GM21423 (cell line): ENCODE measurements at regions not wholly inside any gene's neighbourhood (a gene's known extent, or its start where the extent isn't known, plus 50 kb on each side); places are given as distances from the start of the nearest gene placed in this dataset.

Experiments used
- ATAC-seq: cut with Tn5 transposase; IDR thresholded peaks from one replicate; pipeline ENCODE4 v1.9.1; 2021; ENCODE audit warnings: mild to moderate bottlenecking, moderate library complexity; ENCODE audit not compliant: unreplicated experiment

- ATAC-seq, result no peak
Measured at GRCh38 chr3:22296601-22297000, 545.6 kb upstream of the ZNF385D start.

GRCh38 chr3:22297436-22297835 lies 546.4 kb upstream of the ZNF385D start:
- ATAC-seq, result no peak

GRCh38 chr3:22306454-22306853 lies 555.4 kb upstream of the ZNF385D start:
- ATAC-seq, result no peak

GRCh38 chr3:22308871-22309270 lies 557.9 kb upstream of the ZNF385D start:
- no peak for ATAC-seq

- no peak for ATAC-seq
Measured at GRCh38 chr3:22315925-22316324, 564.9 kb upstream of the ZNF385D start.

GRCh38 chr3:22318325-22318724 lies 567.3 kb upstream of the ZNF385D start:
- no peak for ATAC-seq

GRCh38 chr3:22319446-22319845 lies 568.4 kb upstream of the ZNF385D start:
- ATAC-seq, result no peak

GRCh38 chr3:22322861-22323260 lies 571.9 kb upstream of the ZNF385D start:
- ATAC-seq, result no peak

GRCh38 chr3:22326305-22326704 lies 575.3 kb upstream of the ZNF385D start:
- no peak for ATAC-seq

- no peak for ATAC-seq
Measured at GRCh38 chr3:22334996-22335395, 584.0 kb upstream of the ZNF385D start.

- no peak for ATAC-seq
Measured at GRCh38 chr3:22349215-22349851, 598.3 kb upstream of the ZNF385D start.

- ATAC-seq, result no peak
Measured at GRCh38 chr3:22351806-22352205, 600.8 kb upstream of the ZNF385D start.

- no peak for ATAC-seq
Measured at GRCh38 chr3:22353126-22353525, 602.1 kb upstream of the ZNF385D start.

GRCh38 chr3:22358334-22358733 lies 607.3 kb upstream of the ZNF385D start:
- ATAC-seq, result no peak

GRCh38 chr3:22360164-22360563 lies 609.2 kb upstream of the ZNF385D start:
- ATAC-seq, result no peak

GRCh38 chr3:22360970-22361369 lies 610.0 kb upstream of the ZNF385D start:
- ATAC-seq, result no peak

GRCh38 chr3:22361521-22361920 lies 610.5 kb upstream of the ZNF385D start:
- ATAC-seq, result no peak

GRCh38 chr3:22364851-22365250 lies 613.8 kb upstream of the ZNF385D start:
- ATAC-seq, result no peak

- ATAC-seq, result no peak
Measured at GRCh38 chr3:22366781-22367180, 615.8 kb upstream of the ZNF385D start.

- no peak for ATAC-seq
Measured at GRCh38 chr3:22371036-22371435, 620.0 kb upstream of the ZNF385D start.

GRCh38 chr3:22371607-22372291 lies 620.7 kb upstream of the ZNF385D start:
- ATAC-seq, result no peak

GRCh38 chr3:22372292-22373062 lies 621.5 kb upstream of the ZNF385D start:
- no peak for ATAC-seq
